GM12865 (cell line): ENCODE measurements at regions not wholly inside any gene's neighbourhood (a gene's known extent, or its start where the extent isn't known, plus 50 kb on each side); places are given as distances from the start of the nearest gene placed in this dataset.

Experiments used
- DNase-seq: peaks from one replicate; pipeline ENCODE4 v3.0.0; 2010; ENCODE audit warnings: low read depth
- H3K4me3 ChIP-seq: 2 replicates; pipeline ENCODE4 v1.5.1; 2011; ENCODE audit warnings: mild to moderate bottlenecking, low read depth, low read length, control low read depth
- CTCF ChIP-seq: IDR thresholded peaks from 2 replicates; pipeline ENCODE4 v1.5.1; 2011; ENCODE audit warnings: low read length, control low read depth, low read depth, inconsistent platforms; ENCODE audit not compliant: insufficient read depth; ENCODE audit errors: missing control alignments

GRCh38 chr12:106006940-106007339 lies 131.8 kb downstream of the NUAK1 start:
- no peak for DNase-seq
- no peak for TF ChIP-seq CTCF
- no peak overlapping the region for H3K4me3 ChIP-seq

DNA sequence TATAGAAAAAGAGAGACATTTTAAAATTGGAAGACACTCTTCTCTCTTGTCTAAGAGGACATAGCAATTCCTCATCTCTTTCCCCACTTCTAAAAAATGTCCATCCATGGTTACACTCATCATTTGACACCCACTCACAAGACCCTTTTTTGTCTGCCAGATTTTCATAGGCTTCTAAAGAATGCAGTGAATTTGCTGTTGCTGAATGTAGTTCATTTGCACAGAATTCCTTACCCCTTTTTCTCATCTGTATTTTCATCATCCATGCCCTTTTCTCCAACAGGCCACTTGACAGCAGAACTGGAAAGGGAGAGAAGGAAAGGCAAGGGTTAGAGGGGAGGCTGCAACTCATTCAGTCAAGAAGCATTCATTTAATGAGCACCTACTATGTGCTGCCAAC lies 128.0 kb downstream of the NUAK1 start:
- DNase-seq = no peak
- no peak overlapping the region for H3K4me3 ChIP-seq
- TF ChIP-seq CTCF = no peak
